A673 (cell line): ENCODE measurements at regions not wholly inside any gene's neighbourhood (a gene's known extent, or its start where the extent isn't known, plus 50 kb on each side); places are given as distances from the start of the nearest gene placed in this dataset.

Experiments used
- CTCF ChIP-seq: fragments of 300-800, 200-600 bp; sonication (generic); conservative IDR thresholded peaks from 2 replicates; pipeline ENCODE4 v1.5.1; 2017; ENCODE audit warnings: low read depth, mild to moderate bottlenecking, antibody characterized with exemption, low read length, moderate library complexity, mixed read lengths
- EZH2 ChIP-seq: fragments of 200-600 bp; sonication (generic); IDR thresholded peaks from 2 replicates; pipeline ENCODE4 v1.6.1; 2017; ENCODE audit warnings: borderline replicate concordance, low read depth, mild to moderate bottlenecking, mixed read lengths, antibody characterized with exemption, low read length; ENCODE audit not compliant: poor library complexity, severe bottlenecking

DNA sequence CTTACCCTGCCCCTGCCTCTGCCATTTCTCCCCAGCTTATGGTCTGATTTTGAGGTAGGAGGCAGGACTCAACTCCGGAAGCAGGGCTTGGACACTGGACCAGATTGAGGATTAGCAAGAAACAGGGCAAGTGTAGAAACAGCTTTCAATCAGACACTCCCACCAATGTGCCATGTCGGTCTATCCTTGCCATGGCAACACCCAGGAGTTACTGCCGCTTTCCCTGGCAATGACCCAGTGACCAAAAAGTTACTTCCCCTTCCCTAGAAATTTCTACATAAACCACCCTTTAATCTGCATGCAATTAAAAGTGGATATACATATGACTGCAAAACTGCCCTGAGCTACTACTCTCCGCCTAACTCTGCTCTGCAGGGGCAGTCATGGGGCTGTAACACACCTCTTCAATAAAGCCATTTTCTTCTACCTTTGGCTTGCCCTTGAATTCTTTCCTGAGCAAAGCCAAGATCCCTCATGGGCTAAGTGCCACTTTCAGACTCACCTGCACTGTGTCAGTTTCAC is 156.7 kb downstream of the LPIN1 start:
- TF ChIP-seq EZH2: no peak
- no peak for TF ChIP-seq CTCF
